ENCODE measurements at regions not wholly inside any gene's neighbourhood (a gene's known extent, or its start where the extent isn't known, plus 50 kb on each side); places are given as distances from the start of the nearest gene placed in this dataset.
"Not testable (repeated sequence)": the region's sequence is repeated elsewhere in the genome, so short reads cannot be mapped to it uniquely, and the experiment has no call there.

- no peaks in the 10 kb centered on the region for H3K9me3 ChIP-seq (ENCODE audit: low read depth)
- H3K27me3 ChIP-seq: peaks cover 8% of the 10 kb centered on the region
- TF ChIP-seq CTCF (IDR thresholded peaks at IDR 0.05; ENCODE audit: low read depth, low read length): peak; percentile 14
- H3K36me3 ChIP-seq: no peaks in the 10 kb centered on the region
- H3K27ac ChIP-seq: no peak overlapping the region
- no peak overlapping the region for H3K4me3 ChIP-seq
- no peak for DNase-seq (ENCODE audit: low read depth in 1 of 2, low spot score in 1 of 2)
- H3K4me1 ChIP-seq (ENCODE audit: low read depth): no peaks in the 10 kb centered on the region
Measured at GRCh38 chr21:41611966-41612606, 104.1 kb upstream of the TMPRSS2 start.

GRCh38 chr21:41611441-41611840, 103.5 kb upstream of the TMPRSS2 start:
- Histone ChIP-seq H3K4me3 (no peak overlapping the region), H3K9me3 (ENCODE audit: low read depth) (no peaks in the 10 kb centered on the region), H3K27ac (no peak overlapping the region), H3K27me3 (peaks cover 8% of the 10 kb centered on the region), H3K36me3 (no peaks in the 10 kb centered on the region), H3K4me1 (ENCODE audit: low read depth) (no peaks in the 10 kb centered on the region)
- TF ChIP-seq CTCF (IDR thresholded peaks at IDR 0.05; ENCODE audit: low read depth, low read length): no peak
- DNase-seq (ENCODE audit: low read depth in 1 of 2, low spot score in 1 of 2): no peak

GRCh38 chr21:41610840-41611115, 102.8 kb upstream of the TMPRSS2 start:
- H3K9me3 ChIP-seq (ENCODE audit: low read depth); H3K4me3 ChIP-seq; H3K36me3 ChIP-seq; H3K27me3 ChIP-seq; H3K27ac ChIP-seq; DNase-seq (ENCODE audit: low read depth in 1 of 2, low spot score in 1 of 2); H3K4me1 ChIP-seq (ENCODE audit: low read depth): not testable (repeated sequence)

GRCh38 chr21:41610042-41610839, 102.3 kb upstream of the TMPRSS2 start:
- no peaks in the 10 kb centered on the region for H3K36me3 ChIP-seq
- peak; percentile 76 to 83 for DNase-seq (ENCODE audit: low read depth in 1 of 2, low spot score in 1 of 2)
- TF ChIP-seq CTCF (IDR thresholded peaks at IDR 0.05; ENCODE audit: low read depth, low read length): peak; percentile 91

GRCh38 chr21:41606706-41607105, 98.7 kb upstream of the TMPRSS2 start:
- Histone ChIP-seq H3K36me3 (no peaks in the 10 kb centered on the region), H3K27me3 (peaks cover 4% of the 10 kb centered on the region), H3K27ac (no peak overlapping the region), H3K4me3 (no peak overlapping the region), H3K9me3 (ENCODE audit: low read depth) (no peaks in the 10 kb centered on the region), H3K4me1 (ENCODE audit: low read depth) (no peaks in the 10 kb centered on the region)
- TF ChIP-seq CTCF (IDR thresholded peaks at IDR 0.05; ENCODE audit: low read depth, low read length): no peak
- DNase-seq (ENCODE audit: low read depth in 1 of 2, low spot score in 1 of 2): no peak

More at GRCh38 chr21:41610042-41610839, 102.3 kb upstream of the TMPRSS2 start:
- no peaks in the 10 kb centered on the region for H3K4me1 ChIP-seq (ENCODE audit: low read depth)
- peaks cover 8% of the 10 kb centered on the region for H3K27me3 ChIP-seq
- H3K27ac ChIP-seq: no peak overlapping the region
- H3K9me3 ChIP-seq (ENCODE audit: low read depth): no peaks in the 10 kb centered on the region
- H3K4me3 ChIP-seq: no peak overlapping the region

GRCh38 chr21:41605934-41606285, 98.0 kb upstream of the TMPRSS2 start:
- DNase-seq (ENCODE audit: low read depth in 1 of 2, low spot score in 1 of 2): no peak
- Histone ChIP-seq H3K27ac (no peak overlapping the region), H3K4me1 (ENCODE audit: low read depth) (no peaks in the 10 kb centered on the region), H3K36me3 (no peaks in the 10 kb centered on the region), H3K27me3 (no peaks in the 10 kb centered on the region), H3K9me3 (ENCODE audit: low read depth) (no peaks in the 10 kb centered on the region), H3K4me3 (no peak overlapping the region)
- no peak for TF ChIP-seq CTCF (IDR thresholded peaks at IDR 0.05; ENCODE audit: low read depth, low read length)

Data from cardiac muscle cell (in vitro differentiated cells and primary cell).